Endothelial cell of umbilical vein (primary cell): ENCODE measurements at regions not wholly inside any gene's neighbourhood (a gene's known extent, or its start where the extent isn't known, plus 50 kb on each side); places are given as distances from the start of the nearest gene placed in this dataset.

ENCODE experiments used
- FOS ChIP-seq: IDR thresholded peaks from 2 replicates; pipeline ENCODE4 v1.6.1; 2011; ENCODE audit warnings: mild to moderate bottlenecking, low read length, moderate library complexity, borderline replicate concordance; ENCODE audit not compliant: insufficient read depth
- POLR2A ChIP-seq: IDR thresholded peaks from 2 replicates; pipeline ENCODE4 v1.6.1; 2012; ENCODE audit warnings: low read depth, mild to moderate bottlenecking, control low read depth, low read length
- TF ChIP-seq, protein P1 (sequence below), 2 donors: IDR thresholded peaks; 1 replicate in 1 of 2; 2 replicates in 1 of 2; pipeline ENCODE4 v1.5.1; 2011; ENCODE audit warnings: low read length in 2 of 2, mild to moderate bottlenecking in 2 of 2, moderate library complexity in 2 of 2, control low read depth in 1 of 2, inconsistent platforms in 1 of 2, low read depth in 1 of 2; ENCODE audit not compliant: insufficient read depth in 1 of 2; ENCODE audit errors: extremely low read depth in 1 of 2

DNA sequence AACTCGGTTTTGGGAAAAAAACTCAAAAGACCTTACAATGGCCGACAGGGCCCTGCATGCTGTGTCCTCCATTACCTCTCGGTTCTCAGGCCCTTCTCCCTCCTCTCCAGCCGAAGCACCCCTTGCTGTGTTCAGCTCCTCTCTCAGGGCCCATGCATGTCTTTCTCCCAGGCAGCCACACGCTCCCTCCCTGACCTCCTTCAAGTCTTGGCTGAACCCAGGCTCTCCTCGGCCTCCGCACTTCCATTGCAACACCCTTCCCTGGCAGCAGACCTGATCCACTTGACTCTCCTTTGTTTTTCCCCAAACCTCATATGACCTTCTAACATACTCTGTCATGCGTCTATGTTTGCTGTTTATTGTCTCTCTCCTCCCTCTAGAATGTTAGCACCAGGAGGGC, 114.0 kb downstream of the CYP26B1 start:
- TF ChIP-seq, protein P1, sequence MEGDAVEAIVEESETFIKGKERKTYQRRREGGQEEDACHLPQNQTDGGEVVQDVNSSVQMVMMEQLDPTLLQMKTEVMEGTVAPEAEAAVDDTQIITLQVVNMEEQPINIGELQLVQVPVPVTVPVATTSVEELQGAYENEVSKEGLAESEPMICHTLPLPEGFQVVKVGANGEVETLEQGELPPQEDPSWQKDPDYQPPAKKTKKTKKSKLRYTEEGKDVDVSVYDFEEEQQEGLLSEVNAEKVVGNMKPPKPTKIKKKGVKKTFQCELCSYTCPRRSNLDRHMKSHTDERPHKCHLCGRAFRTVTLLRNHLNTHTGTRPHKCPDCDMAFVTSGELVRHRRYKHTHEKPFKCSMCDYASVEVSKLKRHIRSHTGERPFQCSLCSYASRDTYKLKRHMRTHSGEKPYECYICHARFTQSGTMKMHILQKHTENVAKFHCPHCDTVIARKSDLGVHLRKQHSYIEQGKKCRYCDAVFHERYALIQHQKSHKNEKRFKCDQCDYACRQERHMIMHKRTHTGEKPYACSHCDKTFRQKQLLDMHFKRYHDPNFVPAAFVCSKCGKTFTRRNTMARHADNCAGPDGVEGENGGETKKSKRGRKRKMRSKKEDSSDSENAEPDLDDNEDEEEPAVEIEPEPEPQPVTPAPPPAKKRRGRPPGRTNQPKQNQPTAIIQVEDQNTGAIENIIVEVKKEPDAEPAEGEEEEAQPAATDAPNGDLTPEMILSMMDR (IDR thresholded peaks at IDR 0.05; ENCODE audit: extremely low read depth in 1 of 2, insufficient read depth in 1 of 2, low read depth in 1 of 2, low read length in 2 of 2) = no peak
- no peak for TF ChIP-seq FOS
- no peak for TF ChIP-seq POLR2A
